ENCODE measurements at regions not wholly inside any gene's neighbourhood (a gene's known extent, or its start where the extent isn't known, plus 50 kb on each side); places are given as distances from the start of the nearest gene placed in this dataset.
"Not testable (repeated sequence)": the region's sequence is repeated elsewhere in the genome, so short reads cannot be mapped to it uniquely, and the experiment has no call there.

GRCh38 chr4:97104006-97104405 lies 1039.3 kb downstream of the STPG2 start:
- DNase-seq (ENCODE audit: low read depth) = no peak

GRCh38 chr4:97104666-97105065 lies 1038.6 kb downstream of the STPG2 start:
- no peak for DNase-seq (ENCODE audit: low read depth)

- DNase-seq (ENCODE audit: low read depth) = no peak
Observed at GRCh38 chr4:97105347-97106099, 1037.8 kb downstream of the STPG2 start.

- DNase-seq (ENCODE audit: low read depth) = no peak
Observed at GRCh38 chr4:97106161-97106560, 1037.1 kb downstream of the STPG2 start.

GRCh38 chr4:97110506-97110905 lies 1032.8 kb downstream of the STPG2 start:
- DNase-seq (ENCODE audit: low read depth) = no peak

GRCh38 chr4:97116511-97116910 lies 1026.8 kb downstream of the STPG2 start:
- DNase-seq (ENCODE audit: low read depth) = no peak

- no peak for DNase-seq (ENCODE audit: low read depth)
Observed at GRCh38 chr4:97121493-97121892, 1021.8 kb downstream of the STPG2 start.

GRCh38 chr4:97123573-97123972 lies 1019.7 kb downstream of the STPG2 start:
- no peak for DNase-seq (ENCODE audit: low read depth)

GRCh38 chr4:97132435-97132834 lies 1010.8 kb downstream of the STPG2 start:
- no peak for DNase-seq (ENCODE audit: low read depth)

- DNase-seq (ENCODE audit: low read depth) = no peak
Observed at GRCh38 chr4:97134456-97134855, 1008.8 kb downstream of the STPG2 start.

GRCh38 chr4:97139791-97140190 lies 1003.5 kb downstream of the STPG2 start:
- DNase-seq (ENCODE audit: low read depth) = no peak

GRCh38 chr4:97140545-97140944 lies 1002.7 kb downstream of the STPG2 start:
- no peak for DNase-seq (ENCODE audit: low read depth)

- not testable (repeated sequence) for DNase-seq (ENCODE audit: low read depth)
Observed at GRCh38 chr4:97141332-97141731, 1001.9 kb downstream of the STPG2 start.

GRCh38 chr4:97142410-97142809 lies 1000.9 kb downstream of the STPG2 start:
- no peak for DNase-seq (ENCODE audit: low read depth)

GRCh38 chr4:97142893-97143292 lies 1000.4 kb downstream of the STPG2 start:
- no peak for DNase-seq (ENCODE audit: low read depth)

- no peak for DNase-seq (ENCODE audit: low read depth)
Observed at GRCh38 chr4:97144199-97144598, 999.1 kb downstream of the STPG2 start.

GRCh38 chr4:97150966-97151365 lies 992.3 kb downstream of the STPG2 start:
- no peak for DNase-seq (ENCODE audit: low read depth)

- DNase-seq (ENCODE audit: low read depth) = no peak
Observed at GRCh38 chr4:97152149-97152548, 991.1 kb downstream of the STPG2 start.

- no peak for DNase-seq (ENCODE audit: low read depth)
Observed at GRCh38 chr4:97153042-97153441, 990.2 kb downstream of the STPG2 start.

- no peak for DNase-seq (ENCODE audit: low read depth)
Observed at GRCh38 chr4:97159625-97160024, 983.7 kb downstream of the STPG2 start.

GRCh38 chr4:97185233-97185632 lies 958.0 kb downstream of the STPG2 start:
- DNase-seq (ENCODE audit: low read depth) = no peak

GRCh38 chr4:97197106-97197505 lies 946.2 kb downstream of the STPG2 start:
- DNase-seq (ENCODE audit: low read depth) = no peak

GRCh38 chr4:97208749-97209148 lies 934.5 kb downstream of the STPG2 start:
- DNase-seq (ENCODE audit: low read depth) = no peak

- DNase-seq (ENCODE audit: low read depth) = no peak
Observed at GRCh38 chr4:97215409-97215941, 927.8 kb downstream of the STPG2 start.
